Esophagus muscularis mucosa (tissue), 4 donors: ENCODE measurements at regions not wholly inside any gene's neighbourhood (a gene's known extent, or its start where the extent isn't known, plus 50 kb on each side); places are given as distances from the start of the nearest gene placed in this dataset.

ENCODE experiments used
- CTCF ChIP-seq, 3 experiments: fragments of 200-600 bp in 2 of 3; fragments of 450-650 bp in 1 of 3; sonication (generic) in 2 of 3; IDR thresholded peaks; one replicate each; pipeline ENCODE4 v1.5.1; 2017 to 2019; ENCODE audit warnings: antibody characterized with exemption in 3 of 3, mild to moderate bottlenecking in 2 of 3, moderate library complexity in 1 of 3
- EP300 ChIP-seq: sonication (generic); formaldehyde crosslinking; IDR thresholded peaks from one replicate; pipeline ENCODE4 v1.6.1; 2017; ENCODE audit warnings: antibody characterized with exemption
- POLR2A ChIP-seq: fragments of 450-650 bp; IDR thresholded peaks from one replicate; pipeline ENCODE4 v1.6.1; 2017; ENCODE audit warnings: antibody characterized with exemption, moderate library complexity, mild to moderate bottlenecking, low read depth
- POLR2AphosphoS5 ChIP-seq, 2 donors: sonication (generic); formaldehyde crosslinking; IDR thresholded peaks; one replicate each; pipeline ENCODE4 v1.6.1; 2017; ENCODE audit warnings: antibody characterized with exemption in 2 of 2

DNA sequence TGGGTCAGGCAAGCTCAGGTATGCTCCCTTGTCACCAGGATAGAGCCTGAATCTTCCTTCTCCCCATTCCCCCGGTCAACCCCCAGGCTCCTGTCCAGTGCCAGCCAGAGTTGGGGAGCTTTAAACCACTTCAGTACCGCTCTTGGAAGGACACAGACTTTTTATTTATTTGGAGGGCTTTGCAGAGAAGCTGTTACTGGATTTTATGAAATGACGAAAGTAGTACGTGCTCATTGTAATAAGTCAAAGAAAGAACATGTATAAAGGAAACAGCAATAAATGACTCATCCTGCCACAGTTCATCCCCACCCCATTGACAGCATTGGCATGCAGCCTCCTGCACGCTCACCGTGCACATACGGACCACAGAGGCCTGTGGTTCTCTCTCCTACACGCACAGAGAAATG lies 230.3 kb downstream of the AUH start:
- no peak for TF ChIP-seq CTCF (IDR thresholded peaks at IDR 0.05)
- TF ChIP-seq POLR2A: no peak
- peak; percentile 65 to 70 for TF ChIP-seq POLR2AphosphoS5 (IDR thresholded peaks at IDR 0.05)
- peak; percentile 66 for TF ChIP-seq EP300
